Liver (tissue), 3 donors: ENCODE measurements at regions not wholly inside any gene's neighbourhood (a gene's known extent, or its start where the extent isn't known, plus 50 kb on each side); places are given as distances from the start of the nearest gene placed in this dataset.

ENCODE experiments used
- FOXA2 ChIP-seq: IDR thresholded peaks from 2 replicates; pipeline ENCODE4 v1.6.1; 2016; ENCODE audit warnings: antibody characterized with exemption
- GABPA ChIP-seq, 2 donors: IDR thresholded peaks in 1 of 2; conservative IDR thresholded peaks in 1 of 2; 2 replicates each; pipeline ENCODE4 v1.6.1; 2016; ENCODE audit warnings: antibody characterized with exemption in 2 of 2, mild to moderate bottlenecking in 1 of 2, moderate library complexity in 1 of 2
- HNF4A ChIP-seq, 2 donors: conservative IDR thresholded peaks; 2 replicates each; pipeline ENCODE4 v1.6.1; 2016; ENCODE audit warnings: antibody characterized with exemption in 2 of 2, mild to moderate bottlenecking in 2 of 2
- JUND ChIP-seq, 2 donors: IDR thresholded peaks; 2 replicates each; pipeline ENCODE4 v1.6.1; 2016; ENCODE audit warnings: antibody characterized with exemption in 2 of 2
- RAD21 ChIP-seq, 2 donors: IDR thresholded peaks; 2 replicates each; pipeline ENCODE4 v1.6.1; 2016; ENCODE audit warnings: antibody characterized with exemption in 2 of 2, mild to moderate bottlenecking in 2 of 2
- SP1 ChIP-seq: IDR thresholded peaks from 2 replicates; pipeline ENCODE4 v1.6.1; 2018; ENCODE audit warnings: antibody characterized with exemption, mild to moderate bottlenecking
- TAF1 ChIP-seq: conservative IDR thresholded peaks from 2 replicates; pipeline ENCODE4 v1.6.1; 2016; ENCODE audit warnings: antibody characterized with exemption, mild to moderate bottlenecking
- YY1 ChIP-seq: IDR thresholded peaks from 2 replicates; pipeline ENCODE4 v1.6.1; 2016; ENCODE audit warnings: antibody characterized with exemption, mild to moderate bottlenecking
- TF ChIP-seq, protein P1 (sequence below): fragments of 150-350 bp; IDR thresholded peaks from 2 replicates; pipeline ENCODE4 v1.5.1; 2017; ENCODE audit warnings: improper control_type of control experiment, low read depth, low read length; ENCODE audit not compliant: missing input control
- TF ChIP-seq, protein P2 (sequence below): IDR thresholded peaks from 2 replicates; pipeline ENCODE4 v1.6.1; 2016; ENCODE audit warnings: antibody characterized with exemption, mild to moderate bottlenecking
- donor health status: healthy.
- donor health status: healthy.

DNA sequence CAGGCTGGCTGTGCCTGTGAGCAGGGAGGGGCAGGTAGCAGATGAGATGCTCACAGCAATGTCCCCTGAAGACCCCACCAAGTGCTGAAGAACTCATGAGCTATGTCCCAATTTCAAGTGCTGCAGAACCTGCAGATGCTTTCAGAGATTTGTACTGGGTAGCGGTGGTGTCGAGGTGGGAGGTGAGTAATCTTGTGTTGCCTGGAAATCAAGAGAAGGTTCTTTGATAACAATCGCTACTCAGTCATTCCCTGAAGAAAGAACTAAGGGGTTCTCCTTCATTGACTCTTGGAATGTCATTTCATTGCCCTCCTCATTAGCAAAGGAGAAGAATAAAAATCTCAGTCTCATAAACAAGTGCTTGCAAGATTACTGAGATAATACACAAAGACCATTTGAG lies 246.4 kb downstream of the EMX2 start:
- TF ChIP-seq, protein P1, sequence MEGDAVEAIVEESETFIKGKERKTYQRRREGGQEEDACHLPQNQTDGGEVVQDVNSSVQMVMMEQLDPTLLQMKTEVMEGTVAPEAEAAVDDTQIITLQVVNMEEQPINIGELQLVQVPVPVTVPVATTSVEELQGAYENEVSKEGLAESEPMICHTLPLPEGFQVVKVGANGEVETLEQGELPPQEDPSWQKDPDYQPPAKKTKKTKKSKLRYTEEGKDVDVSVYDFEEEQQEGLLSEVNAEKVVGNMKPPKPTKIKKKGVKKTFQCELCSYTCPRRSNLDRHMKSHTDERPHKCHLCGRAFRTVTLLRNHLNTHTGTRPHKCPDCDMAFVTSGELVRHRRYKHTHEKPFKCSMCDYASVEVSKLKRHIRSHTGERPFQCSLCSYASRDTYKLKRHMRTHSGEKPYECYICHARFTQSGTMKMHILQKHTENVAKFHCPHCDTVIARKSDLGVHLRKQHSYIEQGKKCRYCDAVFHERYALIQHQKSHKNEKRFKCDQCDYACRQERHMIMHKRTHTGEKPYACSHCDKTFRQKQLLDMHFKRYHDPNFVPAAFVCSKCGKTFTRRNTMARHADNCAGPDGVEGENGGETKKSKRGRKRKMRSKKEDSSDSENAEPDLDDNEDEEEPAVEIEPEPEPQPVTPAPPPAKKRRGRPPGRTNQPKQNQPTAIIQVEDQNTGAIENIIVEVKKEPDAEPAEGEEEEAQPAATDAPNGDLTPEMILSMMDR = no peak
- TF ChIP-seq YY1 (no peak), HNF4A (conservative IDR thresholded peaks at IDR 0.05) (no peak), SP1 (no peak), RAD21 (IDR thresholded peaks at IDR 0.05) (no peak), JUND (IDR thresholded peaks at IDR 0.05) (no peak), TAF1 (no peak), GABPA (IDR thresholded peaks at IDR 0.05 in 1 of 2, conservative IDR thresholded peaks at IDR 0.05 in 1 of 2) (no peak), FOXA2 (no peak)
- TF ChIP-seq, protein P2, sequence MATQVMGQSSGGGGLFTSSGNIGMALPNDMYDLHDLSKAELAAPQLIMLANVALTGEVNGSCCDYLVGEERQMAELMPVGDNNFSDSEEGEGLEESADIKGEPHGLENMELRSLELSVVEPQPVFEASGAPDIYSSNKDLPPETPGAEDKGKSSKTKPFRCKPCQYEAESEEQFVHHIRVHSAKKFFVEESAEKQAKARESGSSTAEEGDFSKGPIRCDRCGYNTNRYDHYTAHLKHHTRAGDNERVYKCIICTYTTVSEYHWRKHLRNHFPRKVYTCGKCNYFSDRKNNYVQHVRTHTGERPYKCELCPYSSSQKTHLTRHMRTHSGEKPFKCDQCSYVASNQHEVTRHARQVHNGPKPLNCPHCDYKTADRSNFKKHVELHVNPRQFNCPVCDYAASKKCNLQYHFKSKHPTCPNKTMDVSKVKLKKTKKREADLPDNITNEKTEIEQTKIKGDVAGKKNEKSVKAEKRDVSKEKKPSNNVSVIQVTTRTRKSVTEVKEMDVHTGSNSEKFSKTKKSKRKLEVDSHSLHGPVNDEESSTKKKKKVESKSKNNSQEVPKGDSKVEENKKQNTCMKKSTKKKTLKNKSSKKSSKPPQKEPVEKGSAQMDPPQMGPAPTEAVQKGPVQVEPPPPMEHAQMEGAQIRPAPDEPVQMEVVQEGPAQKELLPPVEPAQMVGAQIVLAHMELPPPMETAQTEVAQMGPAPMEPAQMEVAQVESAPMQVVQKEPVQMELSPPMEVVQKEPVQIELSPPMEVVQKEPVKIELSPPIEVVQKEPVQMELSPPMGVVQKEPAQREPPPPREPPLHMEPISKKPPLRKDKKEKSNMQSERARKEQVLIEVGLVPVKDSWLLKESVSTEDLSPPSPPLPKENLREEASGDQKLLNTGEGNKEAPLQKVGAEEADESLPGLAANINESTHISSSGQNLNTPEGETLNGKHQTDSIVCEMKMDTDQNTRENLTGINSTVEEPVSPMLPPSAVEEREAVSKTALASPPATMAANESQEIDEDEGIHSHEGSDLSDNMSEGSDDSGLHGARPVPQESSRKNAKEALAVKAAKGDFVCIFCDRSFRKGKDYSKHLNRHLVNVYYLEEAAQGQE = no peak
